ENCODE measurements at regions not wholly inside any gene's neighbourhood (a gene's known extent, or its start where the extent isn't known, plus 50 kb on each side); places are given as distances from the start of the nearest gene placed in this dataset.

- TF ChIP-seq, protein P1, sequence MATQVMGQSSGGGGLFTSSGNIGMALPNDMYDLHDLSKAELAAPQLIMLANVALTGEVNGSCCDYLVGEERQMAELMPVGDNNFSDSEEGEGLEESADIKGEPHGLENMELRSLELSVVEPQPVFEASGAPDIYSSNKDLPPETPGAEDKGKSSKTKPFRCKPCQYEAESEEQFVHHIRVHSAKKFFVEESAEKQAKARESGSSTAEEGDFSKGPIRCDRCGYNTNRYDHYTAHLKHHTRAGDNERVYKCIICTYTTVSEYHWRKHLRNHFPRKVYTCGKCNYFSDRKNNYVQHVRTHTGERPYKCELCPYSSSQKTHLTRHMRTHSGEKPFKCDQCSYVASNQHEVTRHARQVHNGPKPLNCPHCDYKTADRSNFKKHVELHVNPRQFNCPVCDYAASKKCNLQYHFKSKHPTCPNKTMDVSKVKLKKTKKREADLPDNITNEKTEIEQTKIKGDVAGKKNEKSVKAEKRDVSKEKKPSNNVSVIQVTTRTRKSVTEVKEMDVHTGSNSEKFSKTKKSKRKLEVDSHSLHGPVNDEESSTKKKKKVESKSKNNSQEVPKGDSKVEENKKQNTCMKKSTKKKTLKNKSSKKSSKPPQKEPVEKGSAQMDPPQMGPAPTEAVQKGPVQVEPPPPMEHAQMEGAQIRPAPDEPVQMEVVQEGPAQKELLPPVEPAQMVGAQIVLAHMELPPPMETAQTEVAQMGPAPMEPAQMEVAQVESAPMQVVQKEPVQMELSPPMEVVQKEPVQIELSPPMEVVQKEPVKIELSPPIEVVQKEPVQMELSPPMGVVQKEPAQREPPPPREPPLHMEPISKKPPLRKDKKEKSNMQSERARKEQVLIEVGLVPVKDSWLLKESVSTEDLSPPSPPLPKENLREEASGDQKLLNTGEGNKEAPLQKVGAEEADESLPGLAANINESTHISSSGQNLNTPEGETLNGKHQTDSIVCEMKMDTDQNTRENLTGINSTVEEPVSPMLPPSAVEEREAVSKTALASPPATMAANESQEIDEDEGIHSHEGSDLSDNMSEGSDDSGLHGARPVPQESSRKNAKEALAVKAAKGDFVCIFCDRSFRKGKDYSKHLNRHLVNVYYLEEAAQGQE (IDR thresholded peaks at IDR 0.05; ENCODE audit: low read depth, low read length) = no peak
- TF ChIP-seq RFX5 (IDR thresholded peaks at IDR 0.05; ENCODE audit: low read length) (no peak), USF1 (IDR thresholded peaks at IDR 0.05; ENCODE audit: borderline replicate concordance, low read depth) (no peak), PBX3 (IDR thresholded peaks at IDR 0.05) (no peak), POLR2AphosphoS5 (IDR thresholded peaks at IDR 0.05; ENCODE audit: low read depth, low read length) (no peak), USF2 (IDR thresholded peaks at IDR 0.05; ENCODE audit: borderline replicate concordance, low read depth, low read length) (no peak)
Measured at GRCh38 chr15:69719527-69720240, 267.1 kb downstream of the RPLP1 start (continued).

GRCh38 chr15:69720536-69720935 lies 267.9 kb downstream of the RPLP1 start:
- Histone ChIP-seq H4K20me1 (ENCODE audit: insufficient read depth) (no peaks in the 10 kb centered on the region), H3K4me3 (ENCODE audit: low read depth in 2 of 2, low read length in 1 of 2) (no peak overlapping the region), H3K9me2 (no peaks in the 10 kb centered on the region), H3K27ac (ENCODE audit: low read depth in 2 of 2, low read length in 1 of 2) (no peak overlapping the region), H3K4me2 (no peak overlapping the region), H2AFZ (ENCODE audit: low read depth) (no peak overlapping the region), H3K9ac (no peak overlapping the region), H3F3A (replicated peaks; ENCODE audit: insufficient read depth) (no peaks in the 10 kb centered on the region), H3K9me3 (no peaks in the 10 kb centered on the region), H3K36me3 (replicated peaks in 1 of 2; ENCODE audit: control insufficient read depth in 1 of 2, insufficient read depth in 2 of 2, low read length in 1 of 2) (no peaks in the 10 kb centered on the region), H3K4me1 (ENCODE audit: control insufficient read depth in 1 of 2, insufficient read depth in 2 of 2, low read depth in 1 of 2, low read length in 1 of 2) (peaks cover 0 to 5% of the 10 kb centered on the region in 2 experiments; a peak in 1 of 4 replicates), H3K27me3 (ENCODE audit: insufficient read depth) (peaks cover 6% of the 10 kb centered on the region; the same call in 1 of the 2 replicates), H3K79me2 (ENCODE audit: insufficient read depth) (no peaks in the 10 kb centered on the region)
- no peak for TF ChIP-seq TEAD4 (IDR thresholded peaks at IDR 0.05; ENCODE audit: borderline replicate concordance, insufficient read depth)
- POLR2A ChIA-PET = no interaction called here
- CTCF ChIA-PET = interaction anchor here (0.7 to 1.2 kb wide), 4 partner anchors 8 to 242 kb away, joined by 3 to 4 read pairs (median 3); no protein-coding TSS in a partner anchor
- 48% methylated on average over 3 of the region's 3 CpGs for WGBS (ENCODE audit: low lambda C conversion rate)
- DNase-seq = no peak

Measured in SK-N-SH (cell line).